Loucy (cell line): ENCODE measurements at regions not wholly inside any gene's neighbourhood (a gene's known extent, or its start where the extent isn't known, plus 50 kb on each side); places are given as distances from the start of the nearest gene placed in this dataset.

Source experiments
- H2AFZ ChIP-seq: fragments of 200-600 bp; sonication (generic); 2 replicates; pipeline ENCODE4 v1.6.0; 2016; ENCODE audit warnings: antibody characterized with exemption, mild to moderate bottlenecking, low read length, moderate library complexity
- H3F3A ChIP-seq: fragments of 200-600 bp; 2 replicates; pipeline ENCODE4 v1.6.0; 2016; ENCODE audit warnings: antibody characterized with exemption, low read depth, mild to moderate bottlenecking
- H3K27me3 ChIP-seq: fragments of 200-600 bp; sonication (generic); 2 replicates; pipeline ENCODE4 v1.6.1; 2014; ENCODE audit warnings: low read length, mild to moderate bottlenecking; ENCODE audit not compliant: insufficient read depth, poor library complexity, severe bottlenecking
- H3K36me3 ChIP-seq: fragments of 200-600 bp; sonication (generic); 2 replicates; pipeline ENCODE4 v1.6.1; 2016; ENCODE audit warnings: low read length; ENCODE audit not compliant: insufficient read depth
- H3K4me1 ChIP-seq: fragments of 200-600 bp; sonication (generic); 2 replicates; pipeline ENCODE4 v1.5.1; 2014; ENCODE audit warnings: low read length, mild to moderate bottlenecking; ENCODE audit not compliant: insufficient read depth, poor library complexity, severe bottlenecking
- H3K4me2 ChIP-seq: fragments of 200-600 bp; sonication (generic); 2 replicates; pipeline ENCODE4 v1.6.0; 2014; ENCODE audit warnings: antibody characterized with exemption, low read length, low read depth, mild to moderate bottlenecking; ENCODE audit not compliant: poor library complexity, severe bottlenecking
- H3K4me3 ChIP-seq: fragments of 200-600 bp; sonication (generic); 2 replicates; pipeline ENCODE4 v1.5.1; 2014; ENCODE audit warnings: low read length, mild to moderate bottlenecking, mixed read lengths; ENCODE audit not compliant: poor library complexity, severe bottlenecking
- H3K79me2 ChIP-seq: fragments of 200-600 bp; sonication (generic); 2 replicates; pipeline ENCODE4 v1.6.1; 2014; ENCODE audit warnings: low read length; ENCODE audit not compliant: insufficient read depth
- H3K9ac ChIP-seq: fragments of 200-600 bp; sonication (generic); 2 replicates; pipeline ENCODE4 v1.6.0; 2014; ENCODE audit warnings: mild to moderate bottlenecking, low read depth, low read length, moderate library complexity; ENCODE audit not compliant: poor library complexity, severe bottlenecking
- H3K9me2 ChIP-seq: fragments of 200-600 bp; sonication (generic); replicated peaks from 2 replicates; pipeline ENCODE4 v1.6.1; 2016; ENCODE audit warnings: low read depth, low read length, mixed read lengths
- H3K9me3 ChIP-seq: fragments of 200-600 bp; sonication (generic); 2 replicates; pipeline ENCODE4 v1.6.1; 2014; ENCODE audit warnings: mild to moderate bottlenecking, antibody characterized with exemption, low read length, low read depth; ENCODE audit not compliant: insufficient read depth
- H4K20me1 ChIP-seq: fragments of 200-600 bp; sonication (generic); 2 replicates; pipeline ENCODE4 v1.6.0; 2014; ENCODE audit warnings: antibody characterized with exemption, low read length, mild to moderate bottlenecking; ENCODE audit not compliant: insufficient read depth, poor library complexity, severe bottlenecking
- EZH2phosphoT487 ChIP-seq: fragments of 200-600 bp; IDR thresholded peaks from 2 replicates; pipeline ENCODE4 v1.6.1; 2018; ENCODE audit warnings: antibody characterized with exemption, mild to moderate bottlenecking, moderate library complexity, borderline replicate concordance
- TF ChIP-seq, protein P1 (sequence below): fragments of 200-600 bp; sonication (generic); conservative IDR thresholded peaks from 2 replicates; pipeline ENCODE4 v1.5.1; 2014; ENCODE audit warnings: mild to moderate bottlenecking, antibody characterized with exemption, low read length

GRCh38 chr11:82458761-82459160 is 274.9 kb downstream of the FAM181B start:
- H3K4me3 ChIP-seq, result no peak overlapping the region
- H3K79me2 ChIP-seq, result no peaks in the 10 kb centered on the region
- no peaks in the 10 kb centered on the region for H3K4me1 ChIP-seq
- H3K4me2 ChIP-seq, result no peak overlapping the region
- no peak overlapping the region for H3K9ac ChIP-seq
- no peaks in the 10 kb centered on the region for H3F3A ChIP-seq
- H3K9me2 ChIP-seq, result no peaks in the 10 kb centered on the region
- no peak for TF ChIP-seq EZH2phosphoT487
- TF ChIP-seq, protein P1, sequence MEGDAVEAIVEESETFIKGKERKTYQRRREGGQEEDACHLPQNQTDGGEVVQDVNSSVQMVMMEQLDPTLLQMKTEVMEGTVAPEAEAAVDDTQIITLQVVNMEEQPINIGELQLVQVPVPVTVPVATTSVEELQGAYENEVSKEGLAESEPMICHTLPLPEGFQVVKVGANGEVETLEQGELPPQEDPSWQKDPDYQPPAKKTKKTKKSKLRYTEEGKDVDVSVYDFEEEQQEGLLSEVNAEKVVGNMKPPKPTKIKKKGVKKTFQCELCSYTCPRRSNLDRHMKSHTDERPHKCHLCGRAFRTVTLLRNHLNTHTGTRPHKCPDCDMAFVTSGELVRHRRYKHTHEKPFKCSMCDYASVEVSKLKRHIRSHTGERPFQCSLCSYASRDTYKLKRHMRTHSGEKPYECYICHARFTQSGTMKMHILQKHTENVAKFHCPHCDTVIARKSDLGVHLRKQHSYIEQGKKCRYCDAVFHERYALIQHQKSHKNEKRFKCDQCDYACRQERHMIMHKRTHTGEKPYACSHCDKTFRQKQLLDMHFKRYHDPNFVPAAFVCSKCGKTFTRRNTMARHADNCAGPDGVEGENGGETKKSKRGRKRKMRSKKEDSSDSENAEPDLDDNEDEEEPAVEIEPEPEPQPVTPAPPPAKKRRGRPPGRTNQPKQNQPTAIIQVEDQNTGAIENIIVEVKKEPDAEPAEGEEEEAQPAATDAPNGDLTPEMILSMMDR, result no peak
- H3K9me3 ChIP-seq, result no peaks in the 10 kb centered on the region
- H3K36me3 ChIP-seq, result no peaks in the 10 kb centered on the region
- no peaks in the 10 kb centered on the region for H4K20me1 ChIP-seq
- H2AFZ ChIP-seq, result no peak overlapping the region; the same call in 1 of the 2 replicates
- no peaks in the 10 kb centered on the region for H3K27me3 ChIP-seq

DNA sequence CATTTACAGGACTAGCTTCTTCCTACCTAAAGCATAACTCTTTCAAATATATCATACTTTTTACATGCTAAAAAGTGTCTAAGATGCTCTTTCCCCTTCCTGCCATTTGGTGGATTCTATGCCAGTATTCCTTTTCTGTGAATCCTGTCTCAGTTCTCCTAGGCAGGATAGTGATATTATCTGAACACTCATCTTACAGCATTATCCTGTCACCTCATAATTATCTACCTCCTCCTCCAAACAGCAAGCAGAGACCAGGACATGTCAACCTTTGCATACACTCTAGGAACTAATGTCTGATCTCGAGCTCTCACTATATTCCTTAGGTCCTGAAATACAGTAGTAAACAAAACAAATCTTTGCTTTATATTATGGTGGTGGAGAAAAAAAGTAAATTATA is 275.5 kb downstream of the FAM181B start:
- Histone ChIP-seq H3K36me3 (no peaks in the 10 kb centered on the region), H3K4me2 (no peak overlapping the region), H3K4me1 (no peaks in the 10 kb centered on the region), H3K9me2 (no peaks in the 10 kb centered on the region), H4K20me1 (no peaks in the 10 kb centered on the region), H3K9ac (no peak overlapping the region), H3K9me3 (no peaks in the 10 kb centered on the region), H3K79me2 (no peaks in the 10 kb centered on the region), H3F3A (no peaks in the 10 kb centered on the region), H3K27me3 (no peaks in the 10 kb centered on the region), H3K4me3 (no peak overlapping the region), H2AFZ (no peak overlapping the region)
- TF ChIP-seq, protein P1, result no peak
- no peak for TF ChIP-seq EZH2phosphoT487

- Histone ChIP-seq H3K9me2 (no peaks in the 10 kb centered on the region), H4K20me1 (no peaks in the 10 kb centered on the region), H3K27me3 (no peaks in the 10 kb centered on the region), H3K4me1 (no peaks in the 10 kb centered on the region), H3K4me3 (no peak overlapping the region), H3K4me2 (no peak overlapping the region), H3K79me2 (no peaks in the 10 kb centered on the region), H3K9me3 (no peaks in the 10 kb centered on the region), H3K36me3 (no peaks in the 10 kb centered on the region), H2AFZ (no peak overlapping the region), H3F3A (no peaks in the 10 kb centered on the region), H3K9ac (no peak overlapping the region)
- TF ChIP-seq EZH2phosphoT487, result no peak
- TF ChIP-seq, protein P1, result no peak
Measured at GRCh38 chr11:82450996-82451395, 282.7 kb downstream of the FAM181B start.
